Left lung (tissue), 4 donors: ENCODE measurements at regions not wholly inside any gene's neighbourhood (a gene's known extent, or its start where the extent isn't known, plus 50 kb on each side); places are given as distances from the start of the nearest gene placed in this dataset.

Source experiments
- ATAC-seq: fragments of 200-7000 bp; cut with Tn5 transposase; one replicate; pipeline ENCODE4 v1.9.1; 2020; ENCODE audit warnings: moderate library complexity
- DNase-seq, 4 donors: peaks; one replicate each; pipeline ENCODE4 v3.0.0-alpha.2; 2013 to 2020
- H3K27ac ChIP-seq, 2 donors: fragments of 200-600 bp; sonication (generic) in 1 of 2; one replicate each; pipeline versions ENCODE4 v1.5.0 to v1.8.0; 2020 to 2021
- H3K27me3 ChIP-seq, 2 donors: fragments of 200-600 bp; sonication (generic) in 1 of 2; one replicate each; pipeline versions ENCODE4 v1.5.0 to v1.8.0; 2020 to 2021
- H3K36me3 ChIP-seq, 2 donors: fragments of 200-600 bp; sonication (generic) in 1 of 2; one replicate each; pipeline versions ENCODE4 v1.5.0 to v1.8.0; 2020 to 2021
- H3K4me1 ChIP-seq, 2 donors: fragments of 200-600 bp; one replicate each; pipeline ENCODE4 v1.8.0; 2021
- H3K4me3 ChIP-seq, 2 donors: fragments of 200-600 bp; sonication (generic) in 1 of 2; one replicate each; pipeline versions ENCODE4 v1.5.0 to v1.8.0; 2020 to 2021; ENCODE audit warnings: mild to moderate bottlenecking in 1 of 2
- H3K9me3 ChIP-seq, 2 donors: fragments of 200-600 bp; sonication (generic) in 1 of 2; one replicate each; pipeline versions ENCODE4 v1.5.0 to v1.8.0; 2020 to 2021
- CTCF ChIP-seq, 2 donors: fragments of 200-600 bp; sonication (generic) in 1 of 2; IDR thresholded peaks; one replicate each; pipeline versions ENCODE4 v1.5.0 to v1.8.0; 2021; ENCODE audit warnings: antibody characterized with exemption in 2 of 2
- intact Hi-C, 2 donors: fragments of 100-400 bp; cut with DNase I; formaldehyde crosslinking; loops; one replicate each; pipeline versions ENCODE4 v1.11.2 to v1.14.2; 2022
- donor health status: DM: no; HTN: yes; CAD: no.
- donor health status: DM: no; HTN: no; CAD: no.

GRCh38 chr2:155733091-155733853, 599.2 kb downstream of the NR4A2 start:
- ATAC-seq (no peak), DNase-seq (no peak)
- no peak for TF ChIP-seq CTCF (IDR thresholded peaks at IDR 0.05)
- H3K27ac ChIP-seq = no peak overlapping the region
- H3K27me3 ChIP-seq = no peaks in the 10 kb centered on the region
- no peaks in the 10 kb centered on the region for H3K36me3 ChIP-seq
- H3K4me3 ChIP-seq = no peak overlapping the region
- no peaks in the 10 kb centered on the region for H3K9me3 ChIP-seq
- intact Hi-C loops = no loop called here
- no peaks in the 10 kb centered on the region for H3K4me1 ChIP-seq

- no peaks in the 10 kb centered on the region for H3K9me3 ChIP-seq
- DNase-seq = no peak
- TF ChIP-seq CTCF (IDR thresholded peaks at IDR 0.05) = no peak
- no peak for ATAC-seq
- H3K36me3 ChIP-seq = no peaks in the 10 kb centered on the region
- no peak overlapping the region for H3K27ac ChIP-seq
- H3K4me1 ChIP-seq = no peaks in the 10 kb centered on the region
- intact Hi-C loops = no loop called here
- H3K27me3 ChIP-seq = peaks cover 0 to 7% of the 10 kb centered on the region in 2 donors
- no peak overlapping the region for H3K4me3 ChIP-seq
Measured at GRCh38 chr2:155730804-155731203, 601.7 kb downstream of the NR4A2 start.

GRCh38 chr2:155727187-155727895, 605.2 kb downstream of the NR4A2 start:
- intact Hi-C loops = no loop called here
- ATAC-seq (no peak), DNase-seq (no peak)
- no peaks in the 10 kb centered on the region for H3K9me3 ChIP-seq
- no peaks in the 10 kb centered on the region for H3K36me3 ChIP-seq
- peaks cover 0 to 7% of the 10 kb centered on the region in 2 donors for H3K27me3 ChIP-seq
- no peak for TF ChIP-seq CTCF (IDR thresholded peaks at IDR 0.05)
- H3K4me1 ChIP-seq = no peaks in the 10 kb centered on the region
- H3K27ac ChIP-seq = no peak overlapping the region
- H3K4me3 ChIP-seq = no peak overlapping the region

- H3K4me1 ChIP-seq = no peaks in the 10 kb centered on the region
- ATAC-seq (no peak), DNase-seq (no peak)
- H3K9me3 ChIP-seq = no peaks in the 10 kb centered on the region
- no peak for TF ChIP-seq CTCF (IDR thresholded peaks at IDR 0.05)
- H3K4me3 ChIP-seq = no peak overlapping the region
- H3K27me3 ChIP-seq = peaks cover 0 to 4% of the 10 kb centered on the region in 2 donors
- H3K27ac ChIP-seq = no peak overlapping the region
- intact Hi-C loops = no loop called here
- no peaks in the 10 kb centered on the region for H3K36me3 ChIP-seq
Measured at GRCh38 chr2:155722290-155722689, 610.2 kb downstream of the NR4A2 start.

- no peak for DNase-seq
- no peak for TF ChIP-seq CTCF (IDR thresholded peaks at IDR 0.05)
- intact Hi-C loops = no loop called here
- Histone ChIP-seq H3K9me3 (no peaks in the 10 kb centered on the region), H3K4me1 (no peaks in the 10 kb centered on the region), H3K36me3 (no peaks in the 10 kb centered on the region), H3K4me3 (no peak overlapping the region), H3K27me3 (no peaks in the 10 kb centered on the region), H3K27ac (no peak overlapping the region)
- ATAC-seq = no peak
Measured at GRCh38 chr2:155715705-155716104, 616.8 kb downstream of the NR4A2 start.
